ENCODE measurements at regions not wholly inside any gene's neighbourhood (a gene's known extent, or its start where the extent isn't known, plus 50 kb on each side); places are given as distances from the start of the nearest gene placed in this dataset.

GRCh38 chr4:178010596-178010995 lies 568.4 kb upstream of the AGA start:
- TF ChIP-seq CTCF (IDR thresholded peaks at IDR 0.05; ENCODE audit: borderline replicate concordance, extremely low read depth, low read length, poor library complexity, severe bottlenecking) (no peak), EZH2 (IDR thresholded peaks at IDR 0.05; ENCODE audit: borderline replicate concordance, low read depth, low read length, severe bottlenecking) (no peak)
